ENCODE measurements at regions not wholly inside any gene's neighbourhood (a gene's known extent, or its start where the extent isn't known, plus 50 kb on each side); places are given as distances from the start of the nearest gene placed in this dataset.

DNA sequence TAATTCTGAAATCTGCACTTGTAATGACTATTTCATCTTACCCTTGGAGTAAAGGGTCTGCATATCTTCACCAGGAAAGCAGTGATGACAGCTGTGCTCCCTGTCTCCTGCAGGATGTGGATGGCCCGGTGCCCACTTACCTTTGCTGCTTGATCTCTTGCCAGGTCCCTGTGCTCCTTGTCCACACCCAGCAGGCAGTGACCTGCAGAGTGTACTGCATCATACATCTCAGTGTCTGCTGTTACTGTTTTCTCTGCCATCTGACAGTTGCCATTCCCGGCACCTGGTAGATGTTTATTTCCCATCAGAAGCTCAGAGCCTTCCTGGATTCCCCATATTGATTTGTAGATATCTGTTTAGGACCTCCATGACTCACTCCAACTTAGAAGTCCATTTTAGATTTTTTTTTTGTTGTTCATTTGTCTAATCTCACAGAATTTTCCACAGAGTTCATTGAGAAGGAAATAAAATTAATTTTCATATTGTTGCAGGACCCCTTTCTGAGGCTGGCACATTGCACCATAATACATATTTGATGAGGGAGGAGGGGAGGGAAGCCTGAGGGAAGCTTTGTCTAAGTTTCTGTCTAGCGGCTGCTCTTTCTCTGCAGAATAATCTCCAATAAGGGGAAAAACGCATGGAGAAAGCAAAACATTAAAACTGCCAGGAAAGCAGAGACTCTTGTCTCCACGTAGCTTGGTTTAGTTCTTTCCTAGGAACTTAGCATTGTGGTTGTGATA lies 697.5 kb upstream of the RAB6C start:
- H3K79me2 ChIP-seq (ENCODE audit: control insufficient read depth, insufficient read depth, low read length): no peaks in the 10 kb centered on the region
- FAIRE-seq (no peak), DNase-seq (ENCODE audit: extremely low read depth in 1 of 4, low spot score in 3 of 4) (no peak), ATAC-seq (no peak)
- WGBS (ENCODE audit: insufficient coverage, low coverage, missing lambda C conversion rate): 0% methylated on average over 5 of the region's 5 CpGs
- no peak overlapping the region for H3K9ac ChIP-seq (ENCODE audit: insufficient read depth in 1 of 2, low read depth in 2 of 2, low read length in 2 of 2)
- BruUV-seq (replicated peaks): no TSS peak
- in situ Hi-C loops (cut with MboI): no loop called here
- H2AFZ ChIP-seq (ENCODE audit: low read depth, low read length): no peak overlapping the region
- intact Hi-C loops (cut with micrococcal nuclease): no loop called here
- no peaks in the 10 kb centered on the region for H3K27me3 ChIP-seq (ENCODE audit: control insufficient read depth in 2 of 2, insufficient read depth in 2 of 2, low read length in 2 of 2)
- H3K9me1 ChIP-seq (ENCODE audit: control insufficient read depth, insufficient read depth, low read length): no peaks in the 10 kb centered on the region
- no peaks in the 10 kb centered on the region for H3K4me1 ChIP-seq (replicated peaks in 1 of 2; ENCODE audit: control insufficient read depth in 2 of 2, insufficient read depth in 2 of 2, low read length in 2 of 2)
- H3K36me3 ChIP-seq (ENCODE audit: control insufficient read depth, insufficient read depth, low read length): no peaks in the 10 kb centered on the region
- no peak overlapping the region for H3K27ac ChIP-seq (ENCODE audit: extremely low read depth, low read depth, low read length)
- no peaks in the 10 kb centered on the region for H3K9me3 ChIP-seq (replicated peaks; ENCODE audit: control insufficient read depth, insufficient read depth, low read depth, low read length)
- H3K4me3 ChIP-seq: no peak overlapping the region
- POLR2A ChIA-PET: no interaction called here
- CTCF ChIA-PET (ENCODE audit: low intra/inter-chr PET ratio): no interaction called here
- no peaks in the 10 kb centered on the region for H4K20me1 ChIP-seq (replicated peaks; ENCODE audit: control insufficient read depth, insufficient read depth, low read length)
- TF ChIP-seq PTBP1 (IDR thresholded peaks at IDR 0.05; ENCODE audit: low read depth, low read length) (no peak), PTTG1 (tag; IDR thresholded peaks at IDR 0.05; ENCODE audit: low read depth) (no peak), CTBP1 (IDR thresholded peaks at IDR 0.05; ENCODE audit: borderline replicate concordance) (no peak), ZNF444 (CRISPR knock-in tag; IDR thresholded peaks at IDR 0.05) (no peak), ZNF41 (CRISPR knock-in tag; conservative IDR thresholded peaks at IDR 0.05) (no peak), KDM4B (IDR thresholded peaks at IDR 0.05; ENCODE audit: borderline replicate concordance in 2 of 2, low read depth in 1 of 2) (no peak), NFE2L1 (tag; IDR thresholded peaks at IDR 0.05; ENCODE audit: borderline replicate concordance, low read depth) (no peak), HSF4 (CRISPR knock-in tag; IDR thresholded peaks at IDR 0.05; ENCODE audit: borderline replicate concordance) (no peak), POLR2AphosphoS2 (IDR thresholded peaks at IDR 0.05; ENCODE audit: low read length) (no peak), CBX8 (IDR thresholded peaks at IDR 0.05; ENCODE audit: borderline replicate concordance, extremely low read depth, low read depth, low read length, poor library complexity, severe bottlenecking) (no peak), SRSF1 (IDR thresholded peaks at IDR 0.05; ENCODE audit: low read depth, low read length) (no peak), POLR2H (tag; IDR thresholded peaks at IDR 0.05; ENCODE audit: low read depth) (no peak)
- TF ChIP-seq, protein P1, sequence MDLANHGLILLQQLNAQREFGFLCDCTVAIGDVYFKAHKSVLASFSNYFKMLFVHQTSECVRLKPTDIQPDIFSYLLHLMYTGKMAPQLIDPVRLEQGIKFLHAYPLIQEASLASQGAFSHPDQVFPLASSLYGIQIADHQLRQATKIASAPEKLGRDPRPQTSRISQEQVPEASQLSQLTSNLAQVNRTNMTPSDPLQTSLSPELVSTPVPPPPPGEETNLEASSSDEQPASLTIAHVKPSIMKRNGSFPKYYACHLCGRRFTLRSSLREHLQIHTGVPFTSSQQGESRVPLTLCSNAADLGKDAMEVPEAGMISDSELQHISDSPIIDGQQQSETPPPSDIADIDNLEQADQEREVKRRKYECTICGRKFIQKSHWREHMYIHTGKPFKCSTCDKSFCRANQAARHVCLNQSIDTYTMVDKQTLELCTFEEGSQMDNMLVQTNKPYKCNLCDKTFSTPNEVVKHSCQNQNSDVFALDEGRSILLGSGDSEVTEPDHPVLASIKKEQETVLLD (IDR thresholded peaks at IDR 0.05): no peak
- TF ChIP-seq, protein P2, sequence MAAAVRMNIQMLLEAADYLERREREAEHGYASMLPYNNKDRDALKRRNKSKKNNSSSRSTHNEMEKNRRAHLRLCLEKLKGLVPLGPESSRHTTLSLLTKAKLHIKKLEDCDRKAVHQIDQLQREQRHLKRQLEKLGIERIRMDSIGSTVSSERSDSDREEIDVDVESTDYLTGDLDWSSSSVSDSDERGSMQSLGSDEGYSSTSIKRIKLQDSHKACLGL (CRISPR knock-in tag; IDR thresholded peaks at IDR 0.05; ENCODE audit: borderline replicate concordance, poor library complexity, severe bottlenecking): no peak
- H3K4me2 ChIP-seq (ENCODE audit: insufficient read depth, low read length): no peak overlapping the region
